Psoas muscle (tissue), 7 donors: ENCODE measurements at regions not wholly inside any gene's neighbourhood (a gene's known extent, or its start where the extent isn't known, plus 50 kb on each side); places are given as distances from the start of the nearest gene placed in this dataset.

ENCODE experiments used
- ATAC-seq, 4 donors: fragments of 200-7000 bp; cut with Tn5 transposase; one replicate each; pipeline ENCODE4 v1.9.1; 2020; ENCODE audit warnings: moderate library complexity in 3 of 4, mild to moderate bottlenecking in 2 of 4
- DNase-seq, 2 donors: peaks; one replicate each; pipeline ENCODE4 v3.0.0-alpha.2; 2020
- H3K27ac ChIP-seq: fragments of 200-600 bp; one replicate; pipeline ENCODE4 v1.8.0; 2022
- H3K27me3 ChIP-seq, 3 donors: fragments of 200-600 bp in 1 of 3; one replicate each; pipeline versions ENCODE4 v1.6.1 to v1.8.0; 2013 to 2022; ENCODE audit warnings: low read length in 2 of 3, mild to moderate bottlenecking in 2 of 3, moderate library complexity in 1 of 3; ENCODE audit not compliant: insufficient read depth in 3 of 3
- H3K36me3 ChIP-seq, 2 donors: fragments of 200-600 bp in 1 of 2; one replicate each; pipeline versions ENCODE4 v1.6.1 to v1.8.0; 2013 to 2022; ENCODE audit warnings: low read depth in 1 of 2, mild to moderate bottlenecking in 1 of 2, moderate library complexity in 1 of 2; ENCODE audit not compliant: insufficient read depth in 1 of 2
- H3K4me1 ChIP-seq: fragments of 200-600 bp; one replicate; pipeline ENCODE4 v1.8.0; 2022
- H3K4me3 ChIP-seq: fragments of 200-600 bp; one replicate; pipeline ENCODE4 v1.8.0; 2022; ENCODE audit warnings: mild to moderate bottlenecking
- H3K9me3 ChIP-seq: fragments of 200-600 bp; one replicate; pipeline ENCODE4 v1.8.0; 2022
- CTCF ChIP-seq: fragments of 200-600 bp; IDR thresholded peaks from one replicate; pipeline ENCODE4 v1.8.0; 2022; ENCODE audit warnings: antibody characterized with exemption
- WGBS, 3 donors: extraction: QIAGEN DNeasy Blood & Tissue Kit; methylation state at CpG; one replicate each; pipeline versions ENCODE4 v1.1.6 to v1.1.7; 2013; 5-methylcytosine and 5-hydroxymethylcytosine counted together
- intact Hi-C, 2 donors: fragments of 100-400 bp; cut with DNase I; formaldehyde crosslinking; loops; one replicate each; pipeline versions ENCODE4 v1.11.0 to v1.14.2; 2022
- donor health status: healthy with polysubstance abuse.
- donor health status: DM: no; HTN: no; CAD: no; lungs with moderate emphysema.
- donor health status: Bipolar disorder and iron deficiency.
- donor health status: healthy.
- donor health status: DM: yes; HTN: yes; CAD: no.
- donor health status: DM: no; HTN: no; CAD: no.
- donor health status: DM: yes; HTN: yes; CAD: no.

GRCh38 chr1:74818241-74818640, 85.3 kb downstream of the TYW3 start:
- WGBS, 3 donors = 74 to 91% (median 76%) methylated on average over 1 of the region's 1 CpG
- Histone ChIP-seq H3K27ac (no peak overlapping the region), H3K9me3 (no peaks in the 10 kb centered on the region), H3K4me1 (no peaks in the 10 kb centered on the region), H3K36me3 (no peaks in the 10 kb centered on the region), H3K4me3 (no peak overlapping the region), H3K27me3 (no peaks in the 10 kb centered on the region)
- no peak for TF ChIP-seq CTCF
- DNase-seq = no peak
- intact Hi-C loops = no loop called here
- no peak for ATAC-seq

GRCh38 chr1:74818661-74819456, 85.9 kb downstream of the TYW3 start:
- DNase-seq = no peak
- Histone ChIP-seq H3K4me3 (no peak overlapping the region), H3K36me3 (no peaks in the 10 kb centered on the region), H3K9me3 (no peaks in the 10 kb centered on the region), H3K27me3 (no peaks in the 10 kb centered on the region), H3K4me1 (no peaks in the 10 kb centered on the region), H3K27ac (no peak overlapping the region)
- WGBS, 3 donors = 78 to 84% (median 81%) methylated on average over 6 of the region's 6 CpGs
- intact Hi-C loops = no loop called here
- no peak for ATAC-seq
- TF ChIP-seq CTCF = no peak

GRCh38 chr1:74822851-74823401, 90.0 kb downstream of the TYW3 start:
- 84 to 87% (median 84%) methylated on average over 3 of the region's 3 CpGs for WGBS, 3 donors
- no peak overlapping the region for H3K4me3 ChIP-seq
- ATAC-seq (no peak), DNase-seq (no peak)
- H3K4me1 ChIP-seq = no peaks in the 10 kb centered on the region
- H3K9me3 ChIP-seq = no peaks in the 10 kb centered on the region
- H3K27me3 ChIP-seq = peaks cover 0 to 2% (median 0%) of the 10 kb centered on the region in 3 donors
- H3K36me3 ChIP-seq = no peaks in the 10 kb centered on the region
- intact Hi-C loops = no loop called here
- no peak overlapping the region for H3K27ac ChIP-seq
- no peak for TF ChIP-seq CTCF

- Histone ChIP-seq H3K4me1 (no peaks in the 10 kb centered on the region), H3K36me3 (no peaks in the 10 kb centered on the region), H3K9me3 (no peaks in the 10 kb centered on the region), H3K27ac (no peak overlapping the region), H3K27me3 (peaks cover 0 to 2% (median 0%) of the 10 kb centered on the region in 3 donors), H3K4me3 (no peak overlapping the region)
- intact Hi-C loops = loop anchor here in 1 of 2 donors (1.0 kb wide), 1 partner anchor 21 kb away; no protein-coding TSS in a partner anchor
- no peak for TF ChIP-seq CTCF
- DNase-seq (no peak), ATAC-seq (no peak)
- WGBS, 3 donors = 72 to 87% (median 75%) methylated on average over 4 of the region's 4 CpGs
Observed at GRCh38 chr1:74824497-74825107, 91.7 kb downstream of the TYW3 start.
